Transverse colon (tissue), 3 donors: ENCODE measurements at regions not wholly inside any gene's neighbourhood (a gene's known extent, or its start where the extent isn't known, plus 50 kb on each side); places are given as distances from the start of the nearest gene placed in this dataset.

Experiments used
- CTCF ChIP-seq, 5 experiments: fragments of 200-600 bp in 3 of 5; fragments of 450-650 bp in 2 of 5; sonication (generic) in 3 of 5; IDR thresholded peaks; 1 replicate in 2 of 5; 2 replicates in 3 of 5; pipeline ENCODE4 v1.5.1; 2016 to 2017; ENCODE audit warnings: antibody characterized with exemption in 5 of 5, inconsistent platforms in 3 of 5, mild to moderate bottlenecking in 2 of 5, moderate library complexity in 1 of 5
- POLR2A ChIP-seq: fragments of 450-650 bp; IDR thresholded peaks from one replicate; pipeline ENCODE4 v1.6.1; 2016; ENCODE audit warnings: antibody characterized with exemption, mild to moderate bottlenecking, moderate library complexity

DNA sequence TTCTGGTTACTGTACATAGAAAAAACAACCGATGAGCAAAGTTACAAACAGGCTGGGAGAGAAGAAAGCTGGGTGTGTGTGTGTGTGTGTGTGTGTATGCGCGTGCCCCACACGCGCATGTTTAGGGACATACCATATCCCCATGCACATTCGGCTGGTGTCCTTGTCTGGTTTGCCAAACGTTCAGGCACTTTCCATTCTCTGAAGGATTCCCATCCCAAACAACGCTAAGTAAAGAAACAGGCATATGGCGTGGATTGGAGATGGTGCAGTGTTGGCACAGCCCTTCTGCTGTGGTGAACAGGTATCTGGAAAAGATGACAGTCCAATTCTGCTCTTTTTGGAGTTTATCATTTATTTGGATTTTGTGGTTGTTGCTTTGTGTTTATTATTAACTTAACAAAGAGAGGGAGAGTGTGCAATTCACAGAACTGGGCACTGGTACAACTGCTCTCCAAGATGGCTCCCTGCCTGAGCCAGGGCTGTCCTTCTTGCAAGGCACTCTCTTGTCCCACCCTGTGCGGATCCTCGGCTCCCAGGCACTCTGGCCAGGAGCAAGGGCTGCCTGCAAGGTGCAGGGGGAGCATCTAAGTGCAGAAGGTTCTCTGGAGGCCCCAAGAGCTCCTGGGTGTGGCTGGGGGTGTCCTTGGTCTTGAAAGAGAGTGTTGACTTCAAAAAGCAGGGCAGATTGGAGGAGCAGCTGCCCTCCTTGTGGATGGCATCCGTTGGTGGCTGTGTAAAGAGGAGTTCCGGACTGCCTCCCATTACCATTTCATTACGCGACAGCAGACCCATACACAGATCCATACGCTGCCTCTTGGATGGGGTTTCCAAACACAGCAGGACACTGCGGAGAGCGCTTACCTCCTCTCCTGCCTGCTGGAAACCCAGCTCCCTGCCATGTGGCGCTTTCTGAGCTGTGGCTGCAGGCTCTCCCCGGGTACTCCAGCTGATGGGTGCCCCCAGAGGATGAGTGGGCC is 263.1 kb downstream of the ZNF536 start:
- TF ChIP-seq CTCF (IDR thresholded peaks at IDR 0.05) (no peak), POLR2A (no peak)
